ENCODE measurements at regions not wholly inside any gene's neighbourhood (a gene's known extent, or its start where the extent isn't known, plus 50 kb on each side); places are given as distances from the start of the nearest gene placed in this dataset.

- TF ChIP-seq POLR2A (IDR thresholded peaks at IDR 0.05) (no peak), EP300 (IDR thresholded peaks at IDR 0.05) (no peak), POLR2AphosphoS5 (IDR thresholded peaks at IDR 0.05) (no peak)
- TF ChIP-seq, protein P1, sequence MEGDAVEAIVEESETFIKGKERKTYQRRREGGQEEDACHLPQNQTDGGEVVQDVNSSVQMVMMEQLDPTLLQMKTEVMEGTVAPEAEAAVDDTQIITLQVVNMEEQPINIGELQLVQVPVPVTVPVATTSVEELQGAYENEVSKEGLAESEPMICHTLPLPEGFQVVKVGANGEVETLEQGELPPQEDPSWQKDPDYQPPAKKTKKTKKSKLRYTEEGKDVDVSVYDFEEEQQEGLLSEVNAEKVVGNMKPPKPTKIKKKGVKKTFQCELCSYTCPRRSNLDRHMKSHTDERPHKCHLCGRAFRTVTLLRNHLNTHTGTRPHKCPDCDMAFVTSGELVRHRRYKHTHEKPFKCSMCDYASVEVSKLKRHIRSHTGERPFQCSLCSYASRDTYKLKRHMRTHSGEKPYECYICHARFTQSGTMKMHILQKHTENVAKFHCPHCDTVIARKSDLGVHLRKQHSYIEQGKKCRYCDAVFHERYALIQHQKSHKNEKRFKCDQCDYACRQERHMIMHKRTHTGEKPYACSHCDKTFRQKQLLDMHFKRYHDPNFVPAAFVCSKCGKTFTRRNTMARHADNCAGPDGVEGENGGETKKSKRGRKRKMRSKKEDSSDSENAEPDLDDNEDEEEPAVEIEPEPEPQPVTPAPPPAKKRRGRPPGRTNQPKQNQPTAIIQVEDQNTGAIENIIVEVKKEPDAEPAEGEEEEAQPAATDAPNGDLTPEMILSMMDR (IDR thresholded peaks at IDR 0.05) = no peak
Observed at GRCh38 chr7:25758559-25758958, 393.4 kb upstream of the NFE2L3 start.

Measured in gastroesophageal sphincter (tissue), 3 donors.